Uterus (tissue), 2 donors: ENCODE measurements at regions not wholly inside any gene's neighbourhood (a gene's known extent, or its start where the extent isn't known, plus 50 kb on each side); places are given as distances from the start of the nearest gene placed in this dataset.

ENCODE experiments used
- POLR2A ChIP-seq, 2 donors: fragments of 450-650 bp; IDR thresholded peaks; one replicate each; pipeline ENCODE4 v1.6.1; 2016; ENCODE audit warnings: antibody characterized with exemption in 2 of 2, mild to moderate bottlenecking in 1 of 2, moderate library complexity in 1 of 2
- TF ChIP-seq, protein P1 (sequence below), 4 experiments: fragments of 200-600 bp in 2 of 4; fragments of 450-650 bp in 2 of 4; sonication (generic) in 2 of 4; IDR thresholded peaks; one replicate each; pipeline ENCODE4 v1.5.1; 2016 to 2019; ENCODE audit warnings: antibody characterized with exemption in 4 of 4, mild to moderate bottlenecking in 2 of 4, moderate library complexity in 1 of 4

- TF ChIP-seq, protein P1, sequence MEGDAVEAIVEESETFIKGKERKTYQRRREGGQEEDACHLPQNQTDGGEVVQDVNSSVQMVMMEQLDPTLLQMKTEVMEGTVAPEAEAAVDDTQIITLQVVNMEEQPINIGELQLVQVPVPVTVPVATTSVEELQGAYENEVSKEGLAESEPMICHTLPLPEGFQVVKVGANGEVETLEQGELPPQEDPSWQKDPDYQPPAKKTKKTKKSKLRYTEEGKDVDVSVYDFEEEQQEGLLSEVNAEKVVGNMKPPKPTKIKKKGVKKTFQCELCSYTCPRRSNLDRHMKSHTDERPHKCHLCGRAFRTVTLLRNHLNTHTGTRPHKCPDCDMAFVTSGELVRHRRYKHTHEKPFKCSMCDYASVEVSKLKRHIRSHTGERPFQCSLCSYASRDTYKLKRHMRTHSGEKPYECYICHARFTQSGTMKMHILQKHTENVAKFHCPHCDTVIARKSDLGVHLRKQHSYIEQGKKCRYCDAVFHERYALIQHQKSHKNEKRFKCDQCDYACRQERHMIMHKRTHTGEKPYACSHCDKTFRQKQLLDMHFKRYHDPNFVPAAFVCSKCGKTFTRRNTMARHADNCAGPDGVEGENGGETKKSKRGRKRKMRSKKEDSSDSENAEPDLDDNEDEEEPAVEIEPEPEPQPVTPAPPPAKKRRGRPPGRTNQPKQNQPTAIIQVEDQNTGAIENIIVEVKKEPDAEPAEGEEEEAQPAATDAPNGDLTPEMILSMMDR (IDR thresholded peaks at IDR 0.05) = no peak
- TF ChIP-seq POLR2A (IDR thresholded peaks at IDR 0.05) = no peak
Measured at GRCh38 chr4:29540439-29541102, 1179.6 kb upstream of the PCDH7 start.
